ENCODE measurements at regions not wholly inside any gene's neighbourhood (a gene's known extent, or its start where the extent isn't known, plus 50 kb on each side); places are given as distances from the start of the nearest gene placed in this dataset.

DNA sequence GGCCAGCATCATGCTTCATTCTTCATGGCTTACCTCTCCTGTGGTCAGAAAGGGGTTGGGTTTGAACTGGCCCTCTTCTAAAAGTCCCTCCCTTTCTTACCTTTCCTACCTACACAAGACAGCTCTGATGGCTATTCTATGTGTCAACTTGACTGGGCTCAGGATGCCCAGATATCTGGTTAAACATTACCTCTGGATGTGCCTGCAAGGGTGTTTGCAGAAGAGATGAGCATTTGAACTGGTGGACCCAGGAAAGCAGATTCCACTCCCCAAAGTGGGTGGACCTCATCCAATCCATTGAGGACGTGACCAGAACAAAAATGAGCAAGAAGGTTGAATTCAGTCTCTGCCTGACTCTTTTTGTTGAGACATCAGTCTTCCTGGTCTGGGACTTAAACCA is 79.0 kb upstream of the TCF7L2 start:
- Histone ChIP-seq H3K56ac (ENCODE audit: low read length) (no peak overlapping the region), H3K79me1 (ENCODE audit: low read length) (no peaks in the 10 kb centered on the region), H3K23ac (ENCODE audit: low read length) (no peak overlapping the region), H3K36me3 (ENCODE audit: control insufficient read depth, insufficient read depth, low read length) (no peaks in the 10 kb centered on the region), H2BK5ac (ENCODE audit: low read length) (no peak overlapping the region), H3K4me3 (ENCODE audit: low read length) (no peak overlapping the region), H2AK5ac (ENCODE audit: low read length) (no peak overlapping the region), H3K4me2 (ENCODE audit: low read length) (no peak overlapping the region), H3K9ac (ENCODE audit: low read length) (no peak overlapping the region), H3K27ac (ENCODE audit: low read depth, low read length) (no peak overlapping the region), H4K8ac (ENCODE audit: low read depth, low read length) (no peak overlapping the region), H2BK120ac (ENCODE audit: low read depth, low read length) (no peak overlapping the region), H3K4ac (ENCODE audit: low read depth, low read length) (no peak overlapping the region), H2BK15ac (replicated peaks; ENCODE audit: low read depth) (no peak overlapping the region), H3K79me2 (ENCODE audit: control insufficient read depth, insufficient read depth, low read length) (no peaks in the 10 kb centered on the region), H4K5ac (ENCODE audit: low read length) (no peak overlapping the region), H3K18ac (ENCODE audit: low read length) (no peak overlapping the region), H3K27me3 (ENCODE audit: insufficient read depth, low read length, poor library complexity) (no peaks in the 10 kb centered on the region), H3K4me1 (ENCODE audit: control insufficient read depth, low read depth, low read length) (no peaks in the 10 kb centered on the region)
- WGBS (ENCODE audit: extremely low coverage, insufficient coverage, low lambda C conversion rate) = no CpG with 5 or more reads among the region's 1 CpG
- DNase-seq = no peak

DNA sequence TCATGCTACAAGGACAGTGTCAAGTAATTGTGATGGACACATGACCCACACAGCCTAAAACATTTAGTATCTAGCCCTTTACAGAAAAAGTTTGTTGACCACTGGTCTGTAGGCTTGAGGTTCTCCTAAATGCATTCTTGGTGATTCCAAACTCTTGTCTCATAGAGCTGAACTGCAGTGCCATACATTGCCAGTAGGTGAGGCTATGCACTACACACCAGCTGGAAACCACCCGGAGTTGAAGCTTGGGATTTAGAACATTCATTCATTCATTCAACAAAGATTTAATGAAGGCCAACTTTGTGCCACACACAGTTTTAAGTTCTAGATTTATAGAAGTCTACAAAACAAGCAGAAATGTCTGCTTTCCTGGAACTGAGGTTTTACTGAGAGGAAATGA is 77.3 kb upstream of the TCF7L2 start:
- no peak overlapping the region for H3K56ac ChIP-seq (ENCODE audit: low read length)
- no peaks in the 10 kb centered on the region for H3K36me3 ChIP-seq (ENCODE audit: control insufficient read depth, insufficient read depth, low read length)
- no peak overlapping the region for H2BK120ac ChIP-seq (ENCODE audit: low read depth, low read length)
- no peaks in the 10 kb centered on the region for H3K4me1 ChIP-seq (ENCODE audit: control insufficient read depth, low read depth, low read length)
- H3K9ac ChIP-seq (ENCODE audit: low read length) = no peak overlapping the region
- H3K18ac ChIP-seq (ENCODE audit: low read length) = no peak overlapping the region
- peak; percentile 36 for DNase-seq
- no CpG with 5 or more reads among the region's 1 CpG for WGBS (ENCODE audit: extremely low coverage, insufficient coverage, low lambda C conversion rate)
- H3K27ac ChIP-seq (ENCODE audit: low read depth, low read length) = no peak overlapping the region
- H3K23ac ChIP-seq (ENCODE audit: low read length) = no peak overlapping the region
- H3K27me3 ChIP-seq (ENCODE audit: insufficient read depth, low read length, poor library complexity) = no peaks in the 10 kb centered on the region
- no peak overlapping the region for H3K4me3 ChIP-seq (ENCODE audit: low read length)
- H3K79me2 ChIP-seq (ENCODE audit: control insufficient read depth, insufficient read depth, low read length) = no peaks in the 10 kb centered on the region
- H4K5ac ChIP-seq (ENCODE audit: low read length) = no peak overlapping the region
- H3K4me2 ChIP-seq (ENCODE audit: low read length) = no peak overlapping the region
- H3K79me1 ChIP-seq (ENCODE audit: low read length) = no peaks in the 10 kb centered on the region
- no peak overlapping the region for H2AK5ac ChIP-seq (ENCODE audit: low read length)
- H4K8ac ChIP-seq (ENCODE audit: low read depth, low read length) = no peak overlapping the region
- no peak overlapping the region for H3K4ac ChIP-seq (ENCODE audit: low read depth, low read length)
- H2BK5ac ChIP-seq (ENCODE audit: low read length) = no peak overlapping the region
- no peak overlapping the region for H2BK15ac ChIP-seq (replicated peaks; ENCODE audit: low read depth)

DNA sequence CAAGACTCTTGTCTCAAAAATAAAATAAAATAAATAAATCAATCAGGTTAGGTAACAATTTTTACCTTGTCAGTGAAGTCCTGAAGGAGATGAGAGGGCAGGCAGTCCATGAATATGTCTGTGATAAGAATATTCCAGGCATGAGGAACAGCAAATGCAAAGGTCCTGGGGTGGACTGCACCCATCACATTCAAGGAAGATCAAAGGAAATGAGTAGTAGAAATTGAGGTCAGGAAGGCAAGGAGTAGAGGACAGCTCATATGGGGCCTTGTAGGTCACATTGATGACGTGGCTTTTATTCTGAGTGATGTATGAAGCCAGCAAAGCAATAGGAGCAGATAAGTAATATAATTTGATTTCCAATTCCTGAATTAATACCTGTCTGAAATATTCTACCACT is 76.5 kb upstream of the TCF7L2 start:
- H3K4ac ChIP-seq (ENCODE audit: low read depth, low read length) = no peak overlapping the region
- H3K27me3 ChIP-seq (ENCODE audit: insufficient read depth, low read length, poor library complexity) = no peaks in the 10 kb centered on the region
- no peak overlapping the region for H3K23ac ChIP-seq (ENCODE audit: low read length)
- no peak overlapping the region for H2AK5ac ChIP-seq (ENCODE audit: low read length)
- H3K9ac ChIP-seq (ENCODE audit: low read length) = no peak overlapping the region
- H3K56ac ChIP-seq (ENCODE audit: low read length) = no peak overlapping the region
- no peak overlapping the region for H3K18ac ChIP-seq (ENCODE audit: low read length)
- H3K79me1 ChIP-seq (ENCODE audit: low read length) = no peaks in the 10 kb centered on the region
- no peak overlapping the region for H3K4me3 ChIP-seq (ENCODE audit: low read length)
- WGBS (ENCODE audit: extremely low coverage, insufficient coverage, low lambda C conversion rate) = no CpG with 5 or more reads among the region's 1 CpG
- H3K36me3 ChIP-seq (ENCODE audit: control insufficient read depth, insufficient read depth, low read length) = no peaks in the 10 kb centered on the region
- no peak overlapping the region for H3K27ac ChIP-seq (ENCODE audit: low read depth, low read length)
- H3K4me2 ChIP-seq (ENCODE audit: low read length) = no peak overlapping the region
- H3K4me1 ChIP-seq (ENCODE audit: control insufficient read depth, low read depth, low read length) = no peaks in the 10 kb centered on the region
- H4K5ac ChIP-seq (ENCODE audit: low read length) = no peak overlapping the region
- H3K79me2 ChIP-seq (ENCODE audit: control insufficient read depth, insufficient read depth, low read length) = no peaks in the 10 kb centered on the region
- H2BK15ac ChIP-seq (replicated peaks; ENCODE audit: low read depth) = no peak overlapping the region
- H2BK120ac ChIP-seq (ENCODE audit: low read depth, low read length) = no peak overlapping the region
- H4K8ac ChIP-seq (ENCODE audit: low read depth, low read length) = no peak overlapping the region
- no peak for DNase-seq
- H2BK5ac ChIP-seq (ENCODE audit: low read length) = no peak overlapping the region

DNA sequence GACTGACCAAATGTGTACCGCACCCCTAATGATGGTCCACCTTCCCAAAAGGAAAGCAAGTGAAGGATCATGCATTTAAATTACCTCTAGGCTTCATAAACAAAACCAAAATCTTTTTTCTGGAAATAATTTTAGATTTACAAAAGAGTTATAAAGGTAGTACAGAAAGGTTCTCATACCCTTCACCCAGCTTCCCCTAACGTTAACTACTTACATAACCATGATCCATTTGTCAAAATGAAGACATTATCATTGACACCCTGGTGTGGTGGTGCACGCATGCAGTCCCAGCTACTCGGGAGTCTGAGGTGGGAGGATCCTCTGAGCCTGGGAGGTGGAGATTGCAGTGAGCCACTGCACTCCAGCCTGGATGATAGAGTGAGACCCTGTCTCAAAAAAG is 75.1 kb upstream of the TCF7L2 start:
- Histone ChIP-seq H3K56ac (ENCODE audit: low read length) (no peak overlapping the region), H3K36me3 (ENCODE audit: control insufficient read depth, insufficient read depth, low read length) (no peaks in the 10 kb centered on the region), H3K27me3 (ENCODE audit: insufficient read depth, low read length, poor library complexity) (no peaks in the 10 kb centered on the region), H3K79me2 (ENCODE audit: control insufficient read depth, insufficient read depth, low read length) (no peaks in the 10 kb centered on the region), H3K79me1 (ENCODE audit: low read length) (no peaks in the 10 kb centered on the region), H3K23ac (ENCODE audit: low read length) (no peak overlapping the region), H3K27ac (ENCODE audit: low read depth, low read length) (no peak overlapping the region), H3K4ac (ENCODE audit: low read depth, low read length) (no peak overlapping the region), H2AK5ac (ENCODE audit: low read length) (no peak overlapping the region), H2BK5ac (ENCODE audit: low read length) (no peak overlapping the region), H4K8ac (ENCODE audit: low read depth, low read length) (no peak overlapping the region), H3K4me3 (ENCODE audit: low read length) (no peak overlapping the region), H3K18ac (ENCODE audit: low read length) (no peak overlapping the region), H4K5ac (ENCODE audit: low read length) (no peak overlapping the region), H2BK15ac (replicated peaks; ENCODE audit: low read depth) (no peak overlapping the region), H2BK120ac (ENCODE audit: low read depth, low read length) (no peak overlapping the region), H3K4me1 (ENCODE audit: control insufficient read depth, low read depth, low read length) (no peaks in the 10 kb centered on the region), H3K9ac (ENCODE audit: low read length) (no peak overlapping the region), H3K4me2 (ENCODE audit: low read length) (no peak overlapping the region)
- no peak for DNase-seq
- no CpG with 5 or more reads among the region's 4 CpGs for WGBS (ENCODE audit: extremely low coverage, insufficient coverage, low lambda C conversion rate)

DNA sequence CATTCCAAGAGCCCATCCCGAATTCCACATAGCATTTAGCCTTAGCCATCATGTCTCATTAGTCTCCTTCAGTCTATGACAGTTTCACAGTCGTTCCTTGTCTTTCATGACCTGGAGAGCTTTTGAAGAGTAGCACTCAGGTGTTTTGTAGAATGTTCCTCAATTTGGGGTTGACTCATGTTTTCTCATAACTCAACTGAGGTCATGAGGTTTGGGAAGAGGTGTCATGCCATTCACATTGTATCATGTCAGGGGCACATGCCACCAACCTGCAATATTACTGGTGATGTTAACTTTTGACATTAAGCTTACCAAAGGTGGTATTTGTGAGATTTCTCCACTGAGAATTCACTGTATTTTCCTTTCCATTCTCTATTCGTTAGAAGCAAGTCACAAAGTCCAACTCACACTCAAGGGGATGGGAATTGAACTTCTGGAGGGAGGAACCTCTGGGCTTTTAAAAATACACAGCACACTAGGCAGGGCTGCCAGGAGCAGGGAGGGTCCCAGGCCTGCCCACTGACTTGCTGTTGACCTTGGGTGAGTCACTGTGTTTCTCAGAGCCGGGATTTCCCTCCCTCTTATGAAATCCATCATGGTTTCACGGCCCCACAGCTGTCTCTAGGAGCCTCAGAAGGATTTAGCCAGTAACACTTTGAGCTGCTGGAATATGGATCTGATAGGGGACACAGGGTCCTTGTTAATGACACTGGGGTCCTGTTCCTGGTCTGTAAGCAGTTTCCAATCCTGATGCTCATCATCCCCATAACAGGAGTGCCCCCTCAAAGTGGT is 74.4 kb upstream of the TCF7L2 start:
- no peak for DNase-seq
- H4K8ac ChIP-seq (ENCODE audit: low read depth, low read length) = no peak overlapping the region
- H3K27me3 ChIP-seq (ENCODE audit: insufficient read depth, low read length, poor library complexity) = no peaks in the 10 kb centered on the region
- H3K79me2 ChIP-seq (ENCODE audit: control insufficient read depth, insufficient read depth, low read length) = no peaks in the 10 kb centered on the region
- H2AK5ac ChIP-seq (ENCODE audit: low read length) = no peak overlapping the region
- H3K4me3 ChIP-seq (ENCODE audit: low read length) = no peak overlapping the region
- no peaks in the 10 kb centered on the region for H3K36me3 ChIP-seq (ENCODE audit: control insufficient read depth, insufficient read depth, low read length)
- WGBS (ENCODE audit: extremely low coverage, insufficient coverage, low lambda C conversion rate) = no CpG with 5 or more reads among the region's 5 CpGs
- no peak overlapping the region for H2BK5ac ChIP-seq (ENCODE audit: low read length)
- H4K5ac ChIP-seq (ENCODE audit: low read length) = no peak overlapping the region
- H3K4ac ChIP-seq (ENCODE audit: low read depth, low read length) = no peak overlapping the region
- no peak overlapping the region for H3K18ac ChIP-seq (ENCODE audit: low read length)
- H3K23ac ChIP-seq (ENCODE audit: low read length) = no peak overlapping the region
- H2BK15ac ChIP-seq (replicated peaks; ENCODE audit: low read depth) = no peak overlapping the region
- no peaks in the 10 kb centered on the region for H3K79me1 ChIP-seq (ENCODE audit: low read length)
- no peak overlapping the region for H3K56ac ChIP-seq (ENCODE audit: low read length)
- no peak overlapping the region for H3K9ac ChIP-seq (ENCODE audit: low read length)
- no peak overlapping the region for H3K27ac ChIP-seq (ENCODE audit: low read depth, low read length)
- H3K4me2 ChIP-seq (ENCODE audit: low read length) = no peak overlapping the region
- H3K4me1 ChIP-seq (ENCODE audit: control insufficient read depth, low read depth, low read length) = peaks cover 4% of the 10 kb centered on the region
- no peak overlapping the region for H2BK120ac ChIP-seq (ENCODE audit: low read depth, low read length)
